Mucosa of gallbladder (tissue), 1 donor: ENCODE measurements at regions not wholly inside any gene's neighbourhood (a gene's known extent, or its start where the extent isn't known, plus 50 kb on each side); places are given as distances from the start of the nearest gene placed in this dataset.

ENCODE experiments used
- DNase-seq: peaks from one replicate; pipeline ENCODE4 v3.0.0-alpha.2; 2020; ENCODE audit warnings: low spot score
- donor health status: DM: no; HTN: no; CAD: no.

DNA sequence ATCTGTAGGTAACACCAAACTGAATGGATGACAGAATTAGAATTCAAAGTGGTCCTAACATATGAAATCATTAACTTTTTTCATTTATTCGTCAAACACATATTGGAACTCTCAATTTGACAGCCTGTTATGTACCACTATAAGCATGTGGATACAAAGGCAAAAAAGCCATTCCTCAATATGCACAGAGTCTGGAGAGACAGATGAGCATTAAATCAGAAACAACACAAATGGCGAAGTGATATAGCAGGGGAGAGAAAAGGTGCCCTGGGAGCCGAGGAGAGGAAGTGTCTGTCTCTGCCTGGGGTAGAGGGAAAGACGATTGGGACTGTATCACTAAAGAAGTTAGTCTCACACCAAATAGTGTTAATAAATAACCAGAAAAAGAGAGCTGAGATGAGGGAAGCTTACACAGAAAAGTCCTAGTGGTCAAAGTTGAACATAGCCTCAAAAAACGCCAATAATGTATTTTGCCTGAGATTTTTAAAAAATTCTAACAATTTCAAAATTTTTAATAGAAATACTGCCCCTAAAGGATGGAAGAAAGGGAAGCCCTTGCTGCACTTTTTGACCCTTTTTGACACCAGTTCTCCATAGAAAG, 417.5 kb downstream of the TUSC7 start:
- DNase-seq: no peak

GRCh38 chr3:117128133-117128532, 418.6 kb downstream of the TUSC7 start:
- DNase-seq: no peak

DNA sequence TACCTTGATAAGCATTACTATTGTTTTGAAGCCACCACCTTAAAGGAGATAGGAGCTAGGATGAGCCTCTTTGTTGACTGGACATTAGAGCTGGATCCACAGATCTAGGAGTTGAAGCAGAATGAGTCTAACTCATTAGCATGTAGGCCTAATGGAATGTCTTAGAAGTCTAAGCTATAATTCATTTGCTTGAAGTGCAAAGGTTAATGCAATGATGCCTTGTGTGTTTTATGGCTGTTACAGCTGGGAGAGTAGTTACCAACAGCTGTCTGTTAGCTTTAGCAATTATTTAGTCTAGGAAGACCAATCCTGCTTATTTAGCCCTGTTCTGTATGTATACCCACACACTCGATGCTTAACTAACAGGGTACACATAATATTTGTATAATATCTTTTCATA, 419.3 kb downstream of the TUSC7 start:
- DNase-seq: no peak

GRCh38 chr3:117129516-117129915, 419.9 kb downstream of the TUSC7 start:
- no peak for DNase-seq

DNA sequence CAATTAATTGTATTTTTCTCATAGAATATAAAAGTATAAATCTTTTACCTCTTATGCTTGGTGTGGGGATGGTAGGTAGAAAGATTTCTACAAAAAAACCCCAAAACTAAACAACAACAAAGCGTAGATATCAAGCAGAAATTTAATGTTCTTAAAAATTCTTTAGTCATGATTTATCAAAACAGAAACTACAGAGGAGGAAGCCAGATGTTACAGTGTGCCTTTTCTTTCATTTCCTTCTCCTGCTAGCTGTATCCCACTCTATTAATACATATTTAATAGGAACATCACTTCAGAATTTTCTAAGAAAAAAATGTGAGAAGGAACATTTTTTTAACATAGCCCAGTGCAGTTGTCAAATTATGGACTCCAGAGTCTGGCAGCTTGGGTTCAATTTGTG, 420.6 kb downstream of the TUSC7 start:
- DNase-seq: no peak

DNA sequence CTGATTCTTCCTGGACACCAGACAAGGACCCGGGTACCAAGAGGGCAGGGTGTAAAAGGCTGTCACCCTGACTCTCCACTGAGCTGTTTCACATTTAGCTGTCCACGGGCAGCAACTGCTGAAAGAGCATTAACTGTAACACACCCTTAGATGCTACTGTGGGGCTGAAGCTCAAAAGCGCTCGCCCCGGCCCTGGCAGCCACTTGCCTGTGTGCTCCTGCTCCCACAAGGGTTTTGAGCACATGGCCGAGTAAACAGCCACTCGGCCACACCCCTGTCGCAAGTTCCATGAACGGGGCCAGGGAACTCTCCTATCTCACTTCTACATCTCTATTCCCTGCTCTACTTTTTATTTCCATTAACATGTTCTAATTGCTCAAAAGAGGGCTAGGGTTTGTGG, 421.7 kb downstream of the TUSC7 start:
- peak; percentile 26 for DNase-seq

DNA sequence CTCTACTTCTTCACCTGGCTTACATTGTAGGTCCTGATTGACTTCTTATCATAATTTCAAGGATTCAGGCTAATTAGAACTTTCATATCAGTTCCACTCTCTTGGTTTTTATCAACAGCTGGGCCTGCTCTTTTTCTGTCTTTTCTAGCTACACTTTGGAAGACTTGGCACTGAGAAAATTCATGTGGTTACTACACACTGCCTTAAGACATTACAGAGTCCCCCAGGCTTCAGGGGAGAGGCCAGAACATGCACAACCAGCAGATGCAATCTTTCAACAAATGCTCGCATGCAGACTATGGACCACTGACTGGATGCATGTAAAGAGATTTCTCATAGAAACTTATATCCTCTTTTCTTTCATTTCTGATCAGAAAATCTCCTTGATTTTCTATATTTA, 423.5 kb downstream of the TUSC7 start:
- no peak for DNase-seq

GRCh38 chr3:117135207-117135606, 425.6 kb downstream of the TUSC7 start:
- DNase-seq: no peak

- no peak for DNase-seq
Observed at GRCh38 chr3:117136003-117136402, 426.4 kb downstream of the TUSC7 start.

DNA sequence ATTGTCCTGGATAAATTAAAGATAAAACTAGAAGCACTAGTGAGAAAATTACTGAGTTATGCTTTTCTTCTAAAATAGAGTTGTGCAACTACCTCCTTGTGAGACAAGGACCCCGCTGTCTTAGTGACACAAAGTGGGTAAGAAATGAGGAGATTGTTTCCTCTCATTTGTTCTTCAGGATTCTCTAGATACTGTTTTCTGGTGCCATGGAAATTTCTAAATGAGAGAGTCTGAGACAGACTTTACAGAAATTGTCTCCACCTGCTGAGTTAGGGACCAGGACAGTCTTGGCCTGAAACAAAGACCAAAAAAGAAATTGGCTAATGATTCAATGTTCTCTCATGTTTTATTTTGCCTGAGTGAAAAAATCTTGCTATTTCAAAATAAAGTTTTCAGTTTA, 427.5 kb downstream of the TUSC7 start:
- DNase-seq: no peak

- no peak for DNase-seq
Observed at GRCh38 chr3:117139681-117140080, 430.1 kb downstream of the TUSC7 start.

GRCh38 chr3:117141812-117142211, 432.2 kb downstream of the TUSC7 start:
- DNase-seq: no peak

GRCh38 chr3:117144853-117145252, 435.3 kb downstream of the TUSC7 start:
- no peak for DNase-seq

GRCh38 chr3:117145677-117146076, 436.1 kb downstream of the TUSC7 start:
- no peak for DNase-seq

GRCh38 chr3:117146571-117146970, 437.0 kb downstream of the TUSC7 start:
- DNase-seq: no peak

- DNase-seq: no peak
Observed at GRCh38 chr3:117149584-117149983, 440.0 kb downstream of the TUSC7 start.

- no peak for DNase-seq
Observed at GRCh38 chr3:117150628-117151027, 441.0 kb downstream of the TUSC7 start.

DNA sequence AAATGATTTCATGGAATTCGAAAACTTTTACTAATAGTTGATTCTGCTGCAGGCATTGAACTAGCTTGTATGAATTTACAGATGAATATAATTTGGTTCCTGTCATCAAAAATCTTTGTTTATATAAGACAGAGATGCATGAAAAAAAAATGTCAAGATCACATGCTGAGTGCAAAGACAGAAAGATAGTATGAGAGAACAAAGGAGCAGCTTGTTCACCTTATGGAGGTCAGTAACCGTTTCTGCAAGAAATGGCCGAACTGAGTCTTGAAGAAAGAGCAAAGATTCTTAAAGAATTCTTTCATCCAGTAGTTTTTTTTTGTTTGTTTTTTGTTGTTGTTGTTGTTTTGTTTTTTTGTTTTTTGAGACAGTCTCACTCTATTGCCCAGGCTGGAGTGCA, 450.6 kb downstream of the TUSC7 start:
- no peak for DNase-seq

DNA sequence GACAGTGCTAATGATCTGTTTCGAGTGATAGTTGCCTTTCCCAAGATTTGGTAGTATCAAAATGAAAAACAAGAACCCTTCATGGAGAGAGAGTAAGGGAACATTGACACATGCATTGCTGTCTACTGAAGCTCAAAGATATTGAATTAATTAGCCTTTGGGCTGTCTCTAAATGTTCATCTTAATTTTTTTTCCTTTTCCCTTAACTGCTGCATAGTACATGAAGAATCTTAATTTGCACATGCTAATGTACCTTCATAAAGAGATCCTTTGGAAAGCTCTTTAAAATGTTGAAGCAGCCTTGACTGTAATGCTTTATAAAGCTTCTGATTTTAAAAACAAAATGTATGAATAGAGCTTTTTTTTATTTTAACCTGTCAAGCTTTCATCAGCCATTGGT, 452.2 kb downstream of the TUSC7 start:
- no peak for DNase-seq

DNA sequence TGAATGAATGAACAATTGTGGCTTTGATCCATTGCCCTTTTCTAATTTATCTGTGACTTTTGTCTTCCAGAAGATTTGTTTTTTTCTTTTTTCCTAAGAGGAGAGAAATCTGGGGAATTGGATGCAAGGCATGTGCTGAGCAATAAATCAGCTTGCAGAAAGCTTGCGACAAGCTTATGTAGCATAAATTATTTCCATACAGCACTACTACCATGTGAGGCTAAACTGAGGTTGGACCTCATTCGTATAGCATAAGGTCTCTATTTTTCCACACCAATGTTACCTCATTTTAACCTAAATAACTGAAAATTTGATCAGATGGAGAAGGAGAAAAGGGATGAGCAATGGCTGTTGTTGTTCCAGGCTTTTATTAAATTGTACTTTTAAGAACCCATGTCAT, 455.6 kb downstream of the TUSC7 start:
- DNase-seq: no peak

DNA sequence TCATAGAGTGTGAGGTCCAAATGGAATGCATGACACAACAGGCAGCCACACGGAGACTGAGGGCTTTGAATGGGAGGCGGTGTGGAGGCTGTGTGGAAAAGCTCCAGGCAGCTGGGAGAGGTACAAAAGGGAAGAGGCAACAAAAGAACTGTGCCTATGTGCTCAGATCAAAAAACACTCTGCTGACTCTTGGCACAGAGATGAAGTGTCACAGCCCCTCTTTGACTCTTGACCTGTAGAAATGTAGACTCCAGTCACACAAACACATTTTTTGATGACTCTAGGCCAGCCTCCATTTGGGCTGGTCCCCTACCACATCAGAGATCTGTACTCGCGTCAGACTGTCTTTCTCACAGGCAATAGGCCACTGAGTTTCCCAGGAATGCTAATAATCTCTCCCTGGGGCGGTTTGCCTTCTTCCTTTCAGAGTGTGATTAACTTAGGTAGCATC, 456.0 kb downstream of the TUSC7 start:
- DNase-seq: no peak

GRCh38 chr3:117168896-117169295, 459.3 kb downstream of the TUSC7 start:
- DNase-seq: no peak

GRCh38 chr3:117170094-117170493, 460.5 kb downstream of the TUSC7 start:
- no peak for DNase-seq

DNA sequence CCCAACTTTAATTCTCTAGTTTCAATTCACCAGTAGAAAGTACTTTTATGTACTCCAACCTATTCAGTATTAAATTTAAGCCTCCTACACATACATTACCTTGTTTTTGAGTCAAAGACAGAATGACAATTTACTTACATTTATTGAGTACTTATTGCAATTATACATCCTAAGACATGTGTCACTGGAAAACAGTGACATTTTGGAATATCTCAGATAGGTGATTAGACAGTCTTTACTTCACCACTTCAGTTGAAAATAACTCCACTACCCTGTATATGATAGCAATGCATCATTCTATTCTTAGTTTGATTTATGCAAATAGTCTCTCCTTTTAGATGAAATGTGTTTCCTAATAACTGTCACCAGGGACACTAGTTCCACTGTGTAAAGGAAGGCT, 461.5 kb downstream of the TUSC7 start:
- no peak for DNase-seq

DNA sequence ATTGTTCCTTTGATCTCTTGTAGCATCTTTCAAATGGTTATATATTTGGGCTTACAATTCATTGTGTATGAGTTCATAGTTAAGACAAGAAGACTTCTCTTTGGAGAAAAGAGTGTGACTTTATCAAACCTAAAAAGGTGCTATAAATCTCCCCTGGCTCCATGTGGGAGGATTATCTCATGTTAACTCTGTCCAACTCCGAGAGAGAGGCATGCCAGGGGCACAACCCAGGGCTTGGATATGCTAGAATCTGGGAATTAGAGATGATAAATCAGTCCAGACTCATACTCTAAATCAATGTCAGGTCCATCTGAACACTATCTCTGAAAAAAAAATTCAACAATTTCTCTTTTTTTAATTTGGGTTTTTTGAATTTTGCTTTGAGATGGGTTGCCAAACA, 462.8 kb downstream of the TUSC7 start:
- DNase-seq: no peak
